Choroid plexus epithelial cell (primary cell): ENCODE measurements at regions not wholly inside any gene's neighbourhood (a gene's known extent, or its start where the extent isn't known, plus 50 kb on each side); places are given as distances from the start of the nearest gene placed in this dataset.
A peak's percentile ranks its signal among the peaks of the same experiment; 100 is the strongest.
"Not testable (repeated sequence)": the region's sequence is repeated elsewhere in the genome, so short reads cannot be mapped to it uniquely, and the experiment has no call there.

Source experiments
- DNase-seq: peaks from one replicate; pipeline ENCODE4 v3.0.0-alpha.2; 2010; ENCODE audit warnings: low read depth
- H3K4me3 ChIP-seq: 2 replicates; pipeline ENCODE4 v1.5.1; 2011; ENCODE audit warnings: low read depth, mild to moderate bottlenecking, control low read depth, low read length, moderate library complexity
- CTCF ChIP-seq: conservative IDR thresholded peaks from 2 replicates; pipeline ENCODE4 v1.5.1; 2011; ENCODE audit warnings: low read depth, mild to moderate bottlenecking, control low read depth, inconsistent platforms, low read length, moderate library complexity

GRCh38 chr7:93813514-93813913, 77.0 kb downstream of the TFPI2 start:
- DNase-seq, result no peak
- no peak overlapping the region for H3K4me3 ChIP-seq
- no peak for TF ChIP-seq CTCF

- DNase-seq, result no peak
- TF ChIP-seq CTCF, result no peak
- no peak overlapping the region for H3K4me3 ChIP-seq
Measured at GRCh38 chr7:93812061-93812460, 78.5 kb downstream of the TFPI2 start.

- no peak overlapping the region for H3K4me3 ChIP-seq
- peak; percentile 20 for DNase-seq
- no peak for TF ChIP-seq CTCF
Measured at GRCh38 chr7:93811198-93811597, 79.4 kb downstream of the TFPI2 start.

- no peak for DNase-seq
- TF ChIP-seq CTCF, result no peak
- no peak overlapping the region for H3K4me3 ChIP-seq
Measured at GRCh38 chr7:93810561-93810960, 80.0 kb downstream of the TFPI2 start.

GRCh38 chr7:93804726-93805125, 85.8 kb downstream of the TFPI2 start:
- no peak for DNase-seq
- no peak overlapping the region for H3K4me3 ChIP-seq
- no peak for TF ChIP-seq CTCF

GRCh38 chr7:93799750-93800357, 90.7 kb downstream of the TFPI2 start:
- TF ChIP-seq CTCF, result peak; percentile 59
- peak; percentile 57 for DNase-seq
- H3K4me3 ChIP-seq, result no peak overlapping the region

- DNase-seq, result not testable (repeated sequence)
Measured at GRCh38 chr7:93793084-93793697, 97.4 kb downstream of the TFPI2 start.

More at GRCh38 chr7:93793084-93793697, 97.4 kb downstream of the TFPI2 start:
- not testable (repeated sequence) for H3K4me3 ChIP-seq
